LoVo (cell line): ENCODE measurements at regions not wholly inside any gene's neighbourhood (a gene's known extent, or its start where the extent isn't known, plus 50 kb on each side); places are given as distances from the start of the nearest gene placed in this dataset.
"Not testable (repeated sequence)": the region's sequence is repeated elsewhere in the genome, so short reads cannot be mapped to it uniquely, and the experiment has no call there.

Experiments
- DNase-seq: peaks from one replicate; pipeline ENCODE4 v3.0.0-alpha.2; 2016; ENCODE audit warnings: low spot score

- DNase-seq = no peak
These were observed 52.3 kb upstream of the ARMC3 start for GRCh38 chr10:22875581-22875980.

- no peak for DNase-seq
These were observed 53.5 kb upstream of the ARMC3 start for GRCh38 chr10:22874189-22874854.

- no peak for DNase-seq
These were observed 71.3 kb upstream of the ARMC3 start for GRCh38 chr10:22856444-22857074.

- DNase-seq = no peak
These were observed 72.9 kb upstream of the ARMC3 start for GRCh38 chr10:22854935-22855421.

- DNase-seq = no peak
These were observed 73.9 kb upstream of the ARMC3 start for GRCh38 chr10:22853906-22854447.

- no peak for DNase-seq
These were observed 75.0 kb upstream of the ARMC3 start for GRCh38 chr10:22852712-22853353.

GRCh38 chr10:22851865-22852239 lies 76.0 kb upstream of the ARMC3 start:
- DNase-seq = no peak

- no peak for DNase-seq
These were observed 77.3 kb upstream of the ARMC3 start for GRCh38 chr10:22850541-22850940.

- DNase-seq = no peak
These were observed 78.6 kb upstream of the ARMC3 start for GRCh38 chr10:22849077-22849805.

- no peak for DNase-seq
These were observed 79.3 kb upstream of the ARMC3 start for GRCh38 chr10:22848509-22848908.

GRCh38 chr10:22846294-22846693 lies 81.6 kb upstream of the ARMC3 start:
- DNase-seq = no peak

- DNase-seq = no peak
These were observed 88.2 kb upstream of the ARMC3 start for GRCh38 chr10:22839639-22840038.

GRCh38 chr10:22837771-22838170 lies 90.1 kb upstream of the ARMC3 start:
- no peak for DNase-seq

GRCh38 chr10:22837351-22837750 lies 90.5 kb upstream of the ARMC3 start:
- no peak for DNase-seq

- DNase-seq = no peak
These were observed 93.4 kb upstream of the ARMC3 start for GRCh38 chr10:22834471-22834870.

- no peak for DNase-seq
These were observed 94.1 kb upstream of the ARMC3 start for GRCh38 chr10:22833781-22834180.

GRCh38 chr10:22833353-22833752 lies 94.5 kb upstream of the ARMC3 start:
- DNase-seq = no peak

GRCh38 chr10:22832851-22833250 lies 95.0 kb upstream of the ARMC3 start:
- DNase-seq = no peak

GRCh38 chr10:22832066-22832602 lies 95.7 kb upstream of the ARMC3 start:
- DNase-seq = no peak

GRCh38 chr10:22831586-22831985 lies 96.3 kb upstream of the ARMC3 start:
- no peak for DNase-seq

GRCh38 chr10:22828712-22829111 lies 99.1 kb upstream of the ARMC3 start:
- DNase-seq = not testable (repeated sequence)

- DNase-seq = no peak
These were observed 102.0 kb upstream of the ARMC3 start for GRCh38 chr10:22825841-22826240.
